ENCODE measurements at regions not wholly inside any gene's neighbourhood (a gene's known extent, or its start where the extent isn't known, plus 50 kb on each side); places are given as distances from the start of the nearest gene placed in this dataset.

DNA sequence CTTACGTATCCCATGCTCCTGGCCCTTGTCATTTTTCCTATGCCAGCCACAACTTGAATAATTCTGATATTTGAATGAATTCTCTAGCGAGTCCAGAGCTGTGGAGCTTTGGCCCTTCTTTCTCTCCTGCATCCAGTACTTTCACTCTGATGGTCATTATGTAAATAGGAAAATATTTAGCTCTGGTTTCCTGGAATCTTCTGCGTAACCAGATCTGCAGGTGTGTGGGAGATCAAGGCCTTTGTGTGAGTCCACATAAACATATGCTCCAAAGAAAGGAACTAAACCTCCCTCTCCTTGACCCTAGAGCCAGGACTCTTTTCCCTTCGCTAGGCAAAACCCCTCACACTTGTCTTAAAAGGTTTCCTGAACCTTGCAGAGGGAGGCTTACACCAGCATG lies 132.5 kb upstream of the THBS1 start (continued):
- TF ChIP-seq, protein P1, sequence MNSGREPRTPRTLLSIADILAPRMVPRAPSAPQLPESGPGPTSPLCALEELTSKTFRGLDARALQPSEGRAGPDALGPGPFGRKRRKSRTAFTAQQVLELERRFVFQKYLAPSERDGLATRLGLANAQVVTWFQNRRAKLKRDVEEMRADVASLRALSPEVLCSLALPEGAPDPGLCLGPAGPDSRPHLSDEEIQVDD (CRISPR knock-in tag; IDR thresholded peaks at IDR 0.05; ENCODE audit: borderline replicate concordance), result no peak
- TF ChIP-seq, protein P2, sequence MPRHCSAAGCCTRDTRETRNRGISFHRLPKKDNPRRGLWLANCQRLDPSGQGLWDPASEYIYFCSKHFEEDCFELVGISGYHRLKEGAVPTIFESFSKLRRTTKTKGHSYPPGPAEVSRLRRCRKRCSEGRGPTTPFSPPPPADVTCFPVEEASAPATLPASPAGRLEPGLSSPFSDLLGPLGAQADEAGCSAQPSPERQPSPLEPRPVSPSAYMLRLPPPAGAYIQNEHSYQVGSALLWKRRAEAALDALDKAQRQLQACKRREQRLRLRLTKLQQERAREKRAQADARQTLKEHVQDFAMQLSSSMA (CRISPR knock-in tag; IDR thresholded peaks at IDR 0.05), result no peak
- TF ChIP-seq, protein P3, sequence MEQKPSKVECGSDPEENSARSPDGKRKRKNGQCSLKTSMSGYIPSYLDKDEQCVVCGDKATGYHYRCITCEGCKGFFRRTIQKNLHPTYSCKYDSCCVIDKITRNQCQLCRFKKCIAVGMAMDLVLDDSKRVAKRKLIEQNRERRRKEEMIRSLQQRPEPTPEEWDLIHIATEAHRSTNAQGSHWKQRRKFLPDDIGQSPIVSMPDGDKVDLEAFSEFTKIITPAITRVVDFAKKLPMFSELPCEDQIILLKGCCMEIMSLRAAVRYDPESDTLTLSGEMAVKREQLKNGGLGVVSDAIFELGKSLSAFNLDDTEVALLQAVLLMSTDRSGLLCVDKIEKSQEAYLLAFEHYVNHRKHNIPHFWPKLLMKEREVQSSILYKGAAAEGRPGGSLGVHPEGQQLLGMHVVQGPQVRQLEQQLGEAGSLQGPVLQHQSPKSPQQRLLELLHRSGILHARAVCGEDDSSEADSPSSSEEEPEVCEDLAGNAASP (CRISPR knock-in tag; IDR thresholded peaks at IDR 0.05; ENCODE audit: borderline replicate concordance), result peak; percentile 82; the same call in 1 of the 2 replicates
- TF ChIP-seq, protein P4, sequence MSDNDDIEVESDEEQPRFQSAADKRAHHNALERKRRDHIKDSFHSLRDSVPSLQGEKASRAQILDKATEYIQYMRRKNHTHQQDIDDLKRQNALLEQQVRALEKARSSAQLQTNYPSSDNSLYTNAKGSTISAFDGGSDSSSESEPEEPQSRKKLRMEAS (IDR thresholded peaks at IDR 0.05), result no peak
- TF ChIP-seq EP300 (IDR thresholded peaks at IDR 0.05; ENCODE audit: low read depth in 2 of 2, low read length in 2 of 2) (peak in 1 of 2 experiments; percentile 76; a peak in 1 of 4 replicates), EP300 (CRISPR knock-in tag; IDR thresholded peaks at IDR 0.05; ENCODE audit: borderline replicate concordance) (peak; percentile 71; the same call in 1 of the 2 replicates), ATRX (CRISPR knock-in tag; IDR thresholded peaks at IDR 0.05; ENCODE audit: borderline replicate concordance) (no peak), NFKB2 (CRISPR knock-in tag; IDR thresholded peaks at IDR 0.05; ENCODE audit: borderline replicate concordance) (no peak), MYNN (CRISPR knock-in tag; IDR thresholded peaks at IDR 0.05; ENCODE audit: low read depth) (no peak), PAF1 (CRISPR knock-in tag; IDR thresholded peaks at IDR 0.05) (no peak), SOX6 (IDR thresholded peaks at IDR 0.05) (no peak), SOX6 (CRISPR knock-in tag; IDR thresholded peaks at IDR 0.05) (peak; percentile 66), SP2 (CRISPR knock-in tag; IDR thresholded peaks at IDR 0.05) (no peak), ZNF121 (CRISPR knock-in tag; IDR thresholded peaks at IDR 0.05) (no peak), ZNF775 (CRISPR knock-in tag; IDR thresholded peaks at IDR 0.05; ENCODE audit: borderline replicate concordance) (no peak), CCAR2 (optimal IDR thresholded peaks at IDR 0.05; ENCODE audit: low read depth, low read length) (no peak)
- TF ChIP-seq, protein P5, sequence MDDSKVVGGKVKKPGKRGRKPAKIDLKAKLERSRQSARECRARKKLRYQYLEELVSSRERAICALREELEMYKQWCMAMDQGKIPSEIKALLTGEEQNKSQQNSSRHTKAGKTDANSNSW (CRISPR knock-in tag; IDR thresholded peaks at IDR 0.05; ENCODE audit: borderline replicate concordance), result no peak
- TF ChIP-seq, protein P6, sequence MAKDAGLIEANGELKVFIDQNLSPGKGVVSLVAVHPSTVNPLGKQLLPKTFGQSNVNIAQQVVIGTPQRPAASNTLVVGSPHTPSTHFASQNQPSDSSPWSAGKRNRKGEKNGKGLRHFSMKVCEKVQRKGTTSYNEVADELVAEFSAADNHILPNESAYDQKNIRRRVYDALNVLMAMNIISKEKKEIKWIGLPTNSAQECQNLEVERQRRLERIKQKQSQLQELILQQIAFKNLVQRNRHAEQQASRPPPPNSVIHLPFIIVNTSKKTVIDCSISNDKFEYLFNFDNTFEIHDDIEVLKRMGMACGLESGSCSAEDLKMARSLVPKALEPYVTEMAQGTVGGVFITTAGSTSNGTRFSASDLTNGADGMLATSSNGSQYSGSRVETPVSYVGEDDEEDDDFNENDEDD (CRISPR knock-in tag; IDR thresholded peaks at IDR 0.05; ENCODE audit: borderline replicate concordance), result no peak
- TF ChIP-seq, protein P7, sequence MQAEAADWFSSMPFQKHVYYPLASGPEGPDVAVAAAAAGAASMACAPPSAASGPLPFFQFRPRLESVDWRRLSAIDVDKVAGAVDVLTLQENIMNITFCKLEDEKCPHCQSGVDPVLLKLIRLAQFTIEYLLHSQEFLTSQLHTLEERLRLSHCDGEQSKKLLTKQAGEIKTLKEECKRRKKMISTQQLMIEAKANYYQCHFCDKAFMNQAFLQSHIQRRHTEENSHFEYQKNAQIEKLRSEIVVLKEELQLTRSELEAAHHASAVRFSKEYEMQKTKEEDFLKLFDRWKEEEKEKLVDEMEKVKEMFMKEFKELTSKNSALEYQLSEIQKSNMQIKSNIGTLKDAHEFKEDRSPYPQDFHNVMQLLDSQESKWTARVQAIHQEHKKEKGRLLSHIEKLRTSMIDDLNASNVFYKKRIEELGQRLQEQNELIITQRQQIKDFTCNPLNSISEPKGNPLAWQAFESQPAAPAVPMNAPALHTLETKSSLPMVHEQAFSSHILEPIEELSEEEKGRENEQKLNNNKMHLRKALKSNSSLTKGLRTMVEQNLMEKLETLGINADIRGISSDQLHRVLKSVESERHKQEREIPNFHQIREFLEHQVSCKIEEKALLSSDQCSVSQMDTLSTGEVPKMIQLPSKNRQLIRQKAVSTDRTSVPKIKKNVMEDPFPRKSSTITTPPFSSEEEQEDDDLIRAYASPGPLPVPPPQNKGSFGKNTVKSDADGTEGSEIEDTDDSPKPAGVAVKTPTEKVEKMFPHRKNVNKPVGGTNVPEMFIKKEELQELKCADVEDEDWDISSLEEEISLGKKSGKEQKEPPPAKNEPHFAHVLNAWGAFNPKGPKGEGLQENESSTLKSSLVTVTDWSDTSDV (CRISPR knock-in tag; IDR thresholded peaks at IDR 0.05), result no peak
- TF ChIP-seq, protein P8, sequence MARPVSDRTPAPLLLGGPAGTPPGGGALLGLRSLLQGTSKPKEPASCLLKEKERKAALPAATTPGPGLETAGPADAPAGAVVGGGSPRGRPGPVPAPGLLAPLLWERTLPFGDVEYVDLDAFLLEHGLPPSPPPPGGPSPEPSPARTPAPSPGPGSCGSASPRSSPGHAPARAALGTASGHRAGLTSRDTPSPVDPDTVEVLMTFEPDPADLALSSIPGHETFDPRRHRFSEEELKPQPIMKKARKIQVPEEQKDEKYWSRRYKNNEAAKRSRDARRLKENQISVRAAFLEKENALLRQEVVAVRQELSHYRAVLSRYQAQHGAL (CRISPR knock-in tag; IDR thresholded peaks at IDR 0.05; ENCODE audit: not compliant biosample characterization), result no peak
- TF ChIP-seq, protein P9, sequence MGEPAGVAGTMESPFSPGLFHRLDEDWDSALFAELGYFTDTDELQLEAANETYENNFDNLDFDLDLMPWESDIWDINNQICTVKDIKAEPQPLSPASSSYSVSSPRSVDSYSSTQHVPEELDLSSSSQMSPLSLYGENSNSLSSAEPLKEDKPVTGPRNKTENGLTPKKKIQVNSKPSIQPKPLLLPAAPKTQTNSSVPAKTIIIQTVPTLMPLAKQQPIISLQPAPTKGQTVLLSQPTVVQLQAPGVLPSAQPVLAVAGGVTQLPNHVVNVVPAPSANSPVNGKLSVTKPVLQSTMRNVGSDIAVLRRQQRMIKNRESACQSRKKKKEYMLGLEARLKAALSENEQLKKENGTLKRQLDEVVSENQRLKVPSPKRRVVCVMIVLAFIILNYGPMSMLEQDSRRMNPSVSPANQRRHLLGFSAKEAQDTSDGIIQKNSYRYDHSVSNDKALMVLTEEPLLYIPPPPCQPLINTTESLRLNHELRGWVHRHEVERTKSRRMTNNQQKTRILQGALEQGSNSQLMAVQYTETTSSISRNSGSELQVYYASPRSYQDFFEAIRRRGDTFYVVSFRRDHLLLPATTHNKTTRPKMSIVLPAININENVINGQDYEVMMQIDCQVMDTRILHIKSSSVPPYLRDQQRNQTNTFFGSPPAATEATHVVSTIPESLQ (CRISPR knock-in tag; conservative IDR thresholded peaks at IDR 0.05), result no peak
